ENCODE measurements at regions not wholly inside any gene's neighbourhood (a gene's known extent, or its start where the extent isn't known, plus 50 kb on each side); places are given as distances from the start of the nearest gene placed in this dataset.

DNA sequence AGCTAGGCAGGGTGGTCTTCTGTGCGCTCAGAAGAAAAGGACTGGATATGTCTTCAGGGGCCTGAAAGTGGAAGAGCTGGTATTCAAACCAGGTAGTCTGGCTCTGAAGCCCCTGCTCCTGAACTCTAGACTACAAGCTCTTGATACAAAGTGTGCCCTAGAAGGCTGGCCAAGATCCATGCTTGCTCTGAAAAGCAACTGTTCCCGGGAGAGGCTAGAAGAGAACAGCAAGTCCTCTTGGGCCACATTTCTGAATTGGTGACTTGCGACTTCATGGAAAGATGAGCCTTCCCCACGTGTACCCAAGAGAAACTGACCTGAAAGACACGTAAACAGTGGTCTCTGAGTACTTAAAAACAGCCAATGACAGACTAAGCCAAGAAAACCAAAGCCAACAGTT lies 123.3 kb upstream of the GRIK3 start:
- TF ChIP-seq, protein P1, sequence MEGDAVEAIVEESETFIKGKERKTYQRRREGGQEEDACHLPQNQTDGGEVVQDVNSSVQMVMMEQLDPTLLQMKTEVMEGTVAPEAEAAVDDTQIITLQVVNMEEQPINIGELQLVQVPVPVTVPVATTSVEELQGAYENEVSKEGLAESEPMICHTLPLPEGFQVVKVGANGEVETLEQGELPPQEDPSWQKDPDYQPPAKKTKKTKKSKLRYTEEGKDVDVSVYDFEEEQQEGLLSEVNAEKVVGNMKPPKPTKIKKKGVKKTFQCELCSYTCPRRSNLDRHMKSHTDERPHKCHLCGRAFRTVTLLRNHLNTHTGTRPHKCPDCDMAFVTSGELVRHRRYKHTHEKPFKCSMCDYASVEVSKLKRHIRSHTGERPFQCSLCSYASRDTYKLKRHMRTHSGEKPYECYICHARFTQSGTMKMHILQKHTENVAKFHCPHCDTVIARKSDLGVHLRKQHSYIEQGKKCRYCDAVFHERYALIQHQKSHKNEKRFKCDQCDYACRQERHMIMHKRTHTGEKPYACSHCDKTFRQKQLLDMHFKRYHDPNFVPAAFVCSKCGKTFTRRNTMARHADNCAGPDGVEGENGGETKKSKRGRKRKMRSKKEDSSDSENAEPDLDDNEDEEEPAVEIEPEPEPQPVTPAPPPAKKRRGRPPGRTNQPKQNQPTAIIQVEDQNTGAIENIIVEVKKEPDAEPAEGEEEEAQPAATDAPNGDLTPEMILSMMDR (IDR thresholded peaks at IDR 0.05; ENCODE audit: insufficient read depth, low read length), result no peak
- TF ChIP-seq REST (IDR thresholded peaks at IDR 0.05; ENCODE audit: insufficient replicate concordance, low read depth), result no peak
- no peak for TF ChIP-seq GABPA (IDR thresholded peaks at IDR 0.05; ENCODE audit: low read depth)
- no peak for TF ChIP-seq POLR2AphosphoS5 (IDR thresholded peaks at IDR 0.05; ENCODE audit: low read depth)
